GM12872 (cell line): ENCODE measurements at regions not wholly inside any gene's neighbourhood (a gene's known extent, or its start where the extent isn't known, plus 50 kb on each side); places are given as distances from the start of the nearest gene placed in this dataset.

Source experiments
- TF ChIP-seq, protein P1 (sequence below): IDR thresholded peaks from 3 replicates; pipeline ENCODE4 v1.5.1; 2011; ENCODE audit warnings: low read depth, mild to moderate bottlenecking, low read length, moderate library complexity; ENCODE audit not compliant: insufficient read depth

DNA sequence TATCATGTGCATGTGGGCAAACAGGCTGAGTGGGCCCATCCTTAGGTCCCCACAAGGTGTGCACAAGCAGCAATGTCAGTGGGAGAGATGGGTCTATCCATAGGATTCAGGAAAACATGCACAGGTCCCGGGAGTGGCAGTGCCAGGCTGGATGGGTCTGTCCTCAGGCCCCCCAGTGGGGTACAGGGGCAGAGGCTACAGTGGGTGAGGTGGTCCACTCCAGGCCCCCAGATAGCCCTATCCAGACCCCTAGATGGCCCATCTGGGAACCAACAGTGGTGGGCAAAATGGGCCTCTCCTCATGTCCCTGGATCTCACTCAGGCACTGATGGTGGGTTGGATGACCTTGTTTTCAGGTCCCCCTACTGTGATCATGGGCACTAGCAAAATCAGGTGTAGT is 277.8 kb upstream of the SYT1 start:
- TF ChIP-seq, protein P1, sequence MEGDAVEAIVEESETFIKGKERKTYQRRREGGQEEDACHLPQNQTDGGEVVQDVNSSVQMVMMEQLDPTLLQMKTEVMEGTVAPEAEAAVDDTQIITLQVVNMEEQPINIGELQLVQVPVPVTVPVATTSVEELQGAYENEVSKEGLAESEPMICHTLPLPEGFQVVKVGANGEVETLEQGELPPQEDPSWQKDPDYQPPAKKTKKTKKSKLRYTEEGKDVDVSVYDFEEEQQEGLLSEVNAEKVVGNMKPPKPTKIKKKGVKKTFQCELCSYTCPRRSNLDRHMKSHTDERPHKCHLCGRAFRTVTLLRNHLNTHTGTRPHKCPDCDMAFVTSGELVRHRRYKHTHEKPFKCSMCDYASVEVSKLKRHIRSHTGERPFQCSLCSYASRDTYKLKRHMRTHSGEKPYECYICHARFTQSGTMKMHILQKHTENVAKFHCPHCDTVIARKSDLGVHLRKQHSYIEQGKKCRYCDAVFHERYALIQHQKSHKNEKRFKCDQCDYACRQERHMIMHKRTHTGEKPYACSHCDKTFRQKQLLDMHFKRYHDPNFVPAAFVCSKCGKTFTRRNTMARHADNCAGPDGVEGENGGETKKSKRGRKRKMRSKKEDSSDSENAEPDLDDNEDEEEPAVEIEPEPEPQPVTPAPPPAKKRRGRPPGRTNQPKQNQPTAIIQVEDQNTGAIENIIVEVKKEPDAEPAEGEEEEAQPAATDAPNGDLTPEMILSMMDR, result no peak

DNA sequence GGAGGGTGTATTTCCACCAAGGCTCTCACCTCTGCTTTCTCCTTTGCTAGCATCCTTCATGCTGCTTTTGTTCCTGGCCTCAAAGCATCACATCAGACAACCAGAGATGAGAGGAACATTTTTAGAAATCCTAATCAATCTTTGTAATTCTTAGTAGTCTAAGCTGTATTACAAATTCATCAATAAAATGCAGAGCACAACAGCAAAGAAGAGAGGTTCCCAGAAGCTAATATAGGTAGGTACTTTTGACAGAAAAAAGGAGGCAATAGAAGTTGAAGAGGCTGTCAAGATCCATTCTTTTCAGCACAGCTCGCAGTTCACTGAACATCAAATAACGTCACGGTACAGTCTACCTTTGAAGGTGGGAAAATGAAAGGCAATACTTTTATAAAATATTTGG is 265.2 kb upstream of the SYT1 start:
- TF ChIP-seq, protein P1, result no peak

DNA sequence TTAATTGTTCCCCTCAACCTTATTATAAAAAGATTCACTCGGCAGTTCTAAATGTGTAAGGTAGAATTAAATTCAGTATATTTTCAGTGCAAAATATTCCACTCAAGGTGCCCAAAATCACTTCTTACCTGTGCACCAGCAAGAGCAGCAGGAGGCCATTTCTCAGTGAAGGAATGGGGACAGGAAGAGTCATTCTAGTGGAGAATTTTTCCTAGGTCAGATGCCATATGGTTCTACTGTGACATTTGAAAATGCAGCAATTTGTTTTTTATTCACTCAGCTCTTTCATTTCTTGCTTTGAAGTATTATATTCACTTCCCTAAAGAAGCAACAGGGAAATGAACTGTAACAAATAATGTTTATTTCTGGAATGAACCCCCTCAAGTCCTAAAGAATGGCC is 264.0 kb upstream of the SYT1 start:
- TF ChIP-seq, protein P1, result no peak

DNA sequence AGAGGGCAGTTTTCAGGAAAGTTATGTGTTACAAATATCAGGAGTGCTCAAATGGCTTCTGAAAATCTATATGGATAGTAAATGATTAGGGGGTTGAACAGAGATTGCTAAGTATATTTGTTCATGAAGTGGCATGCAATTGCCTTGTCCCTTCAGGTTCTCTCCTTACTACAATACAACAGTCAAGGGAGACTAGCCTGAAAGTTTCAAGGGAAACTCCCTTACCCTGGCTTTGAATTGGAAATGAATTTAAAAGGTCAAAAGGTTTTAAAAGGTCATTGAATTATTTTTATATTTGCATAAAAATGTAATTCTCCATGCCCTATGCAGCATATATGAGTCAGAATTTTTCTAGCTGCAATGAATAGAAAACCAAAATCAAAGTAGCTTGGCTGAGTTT is 253.1 kb upstream of the SYT1 start:
- TF ChIP-seq, protein P1, result no peak

DNA sequence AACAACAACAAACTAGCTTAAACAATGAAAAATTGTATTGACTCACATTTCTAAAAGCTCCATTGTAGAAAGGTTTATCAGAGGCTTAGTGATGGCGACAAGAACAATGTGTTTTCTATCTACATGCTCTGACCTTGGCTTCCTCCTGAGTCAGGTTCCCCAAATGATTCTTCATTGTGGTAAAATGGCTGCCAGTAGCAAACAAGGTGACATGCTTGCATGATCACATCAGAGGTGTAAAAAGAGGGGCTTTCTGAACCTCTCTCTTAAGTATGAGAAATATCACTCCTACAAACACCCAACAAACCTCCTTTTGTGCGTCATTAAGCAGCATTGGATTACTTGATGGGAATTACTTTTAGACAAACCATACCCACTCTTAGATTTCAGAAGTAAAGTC is 252.4 kb upstream of the SYT1 start:
- TF ChIP-seq, protein P1, result no peak

DNA sequence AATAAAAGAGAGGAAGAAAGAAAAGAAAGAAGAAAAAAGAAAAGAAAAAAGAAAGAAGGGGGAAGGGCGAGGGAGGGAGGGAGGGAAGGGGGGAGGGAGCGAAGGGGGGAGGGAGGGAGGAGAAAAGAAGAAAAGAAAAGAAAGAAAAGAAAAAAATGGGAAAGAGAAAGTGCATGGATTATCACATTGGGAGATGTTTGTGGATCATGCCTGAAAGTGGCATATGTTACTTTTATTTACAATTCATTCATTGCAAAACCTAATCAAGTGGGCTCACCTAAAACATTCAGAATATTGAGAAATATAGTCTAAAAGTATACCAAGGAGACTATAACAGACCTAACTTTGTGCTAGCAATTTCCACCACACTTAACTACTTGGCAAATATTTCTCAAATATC is 246.9 kb upstream of the SYT1 start:
- TF ChIP-seq, protein P1, result no peak

DNA sequence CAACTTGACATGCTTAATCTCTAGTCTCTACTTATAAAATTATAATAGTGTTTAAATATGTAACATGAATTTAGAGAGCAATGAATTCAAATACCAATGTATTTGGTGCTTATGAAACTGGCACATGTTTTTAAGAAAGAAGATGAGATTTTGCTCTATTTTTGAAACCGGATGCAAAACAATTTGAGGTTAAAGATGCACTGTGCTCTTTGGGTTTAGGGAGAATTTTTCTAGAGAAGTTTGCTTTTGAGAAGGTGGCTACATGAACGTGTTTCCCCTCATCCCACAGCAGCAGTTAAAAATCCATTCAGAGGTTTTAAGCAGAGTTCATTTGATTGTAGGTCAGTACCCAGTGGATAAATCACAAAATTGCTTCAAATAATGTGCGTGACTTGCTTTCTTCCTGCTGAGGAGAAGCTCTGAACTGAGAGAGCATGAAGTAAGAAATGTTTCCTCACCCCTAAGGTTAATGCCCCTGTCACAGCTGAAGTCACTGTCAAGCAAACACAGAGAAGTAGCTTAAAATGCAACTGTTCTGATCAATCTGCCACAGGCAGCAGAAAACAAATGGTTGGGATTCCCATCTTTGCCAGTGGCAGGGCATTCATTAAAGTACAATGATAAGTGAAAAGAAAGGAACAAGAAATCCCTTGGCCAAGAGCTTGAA is 241.9 kb upstream of the SYT1 start:
- TF ChIP-seq, protein P1, result no peak

DNA sequence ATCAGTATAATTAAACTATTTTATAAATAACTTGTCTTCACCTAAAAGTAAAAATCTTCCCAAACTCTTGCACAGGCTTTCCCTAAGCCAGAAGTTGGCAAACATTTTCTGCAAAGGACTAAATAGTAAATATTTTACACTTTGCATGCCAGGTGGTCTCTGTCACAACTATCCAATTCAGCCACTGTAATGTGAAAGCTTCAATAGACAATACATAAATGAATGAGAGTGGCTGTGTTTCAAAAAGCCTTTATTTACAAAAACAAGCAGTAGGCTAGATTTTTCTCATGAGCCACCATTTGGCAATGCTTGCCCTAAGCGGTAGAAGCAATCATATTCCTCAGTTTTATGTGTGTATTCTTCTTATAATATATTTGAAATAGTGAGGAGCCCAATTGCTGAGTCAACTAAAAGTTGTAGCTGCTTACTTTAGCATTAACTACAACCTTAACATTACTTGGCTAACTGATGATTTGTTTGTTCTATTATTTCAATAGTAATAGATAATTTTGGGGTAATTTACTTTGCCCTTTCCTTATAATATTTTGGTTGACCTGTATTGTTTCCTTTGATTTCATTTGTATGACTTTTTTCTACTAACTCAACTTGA is 236.0 kb upstream of the SYT1 start:
- TF ChIP-seq, protein P1, result no peak
